GM19463 (cell line): ENCODE measurements at regions not wholly inside any gene's neighbourhood (a gene's known extent, or its start where the extent isn't known, plus 50 kb on each side); places are given as distances from the start of the nearest gene placed in this dataset.
"Not testable (repeated sequence)": the region's sequence is repeated elsewhere in the genome, so short reads cannot be mapped to it uniquely, and the experiment has no call there.

Experiments
- ATAC-seq: cut with Tn5 transposase; IDR thresholded peaks from one replicate; pipeline ENCODE4 v1.9.1; 2021; ENCODE audit warnings: mild to moderate bottlenecking, moderate library complexity; ENCODE audit not compliant: unreplicated experiment

- no peak for ATAC-seq
Observed at GRCh38 chr10:63773962-63774361, 252.8 kb downstream of the REEP3 start.

- ATAC-seq: no peak
Observed at GRCh38 chr10:63780101-63780500, 258.9 kb downstream of the REEP3 start.

- ATAC-seq: no peak
Observed at GRCh38 chr10:63781226-63781625, 260.0 kb downstream of the REEP3 start.

- no peak for ATAC-seq
Observed at GRCh38 chr10:63783882-63784281, 262.7 kb downstream of the REEP3 start.

- no peak for ATAC-seq
Observed at GRCh38 chr10:63788152-63788821, 267.1 kb downstream of the REEP3 start.

- ATAC-seq: no peak
Observed at GRCh38 chr10:63795094-63795860, 274.1 kb downstream of the REEP3 start.

- no peak for ATAC-seq
Observed at GRCh38 chr10:63798599-63799498, 277.6 kb downstream of the REEP3 start.

- no peak for ATAC-seq
Observed at GRCh38 chr10:63799521-63800300, 278.5 kb downstream of the REEP3 start.

- ATAC-seq: no peak
Observed at GRCh38 chr10:63801166-63801565, 280.0 kb downstream of the REEP3 start.

- no peak for ATAC-seq
Observed at GRCh38 chr10:63806330-63806729, 285.1 kb downstream of the REEP3 start.

GRCh38 chr10:63812501-63812900 lies 291.3 kb downstream of the REEP3 start:
- no peak for ATAC-seq

- no peak for ATAC-seq
Observed at GRCh38 chr10:63819753-63820329, 298.6 kb downstream of the REEP3 start.

GRCh38 chr10:63822496-63822895 lies 301.3 kb downstream of the REEP3 start:
- ATAC-seq: no peak

GRCh38 chr10:63825111-63825510 lies 303.9 kb downstream of the REEP3 start:
- ATAC-seq: no peak

- no peak for ATAC-seq
Observed at GRCh38 chr10:63825766-63826165, 304.6 kb downstream of the REEP3 start.

GRCh38 chr10:63827018-63827417 lies 305.8 kb downstream of the REEP3 start:
- not testable (repeated sequence) for ATAC-seq

GRCh38 chr10:63829020-63829419 lies 307.8 kb downstream of the REEP3 start:
- ATAC-seq: no peak

GRCh38 chr10:63829573-63830149 lies 308.5 kb downstream of the REEP3 start:
- no peak for ATAC-seq

GRCh38 chr10:63832686-63833085 lies 311.5 kb downstream of the REEP3 start:
- no peak for ATAC-seq
